NCI-H460 (cell line): ENCODE measurements at regions not wholly inside any gene's neighbourhood (a gene's known extent, or its start where the extent isn't known, plus 50 kb on each side); places are given as distances from the start of the nearest gene placed in this dataset.

Experiments
- DNase-seq: peaks from one replicate; pipeline ENCODE4 v3.0.0-alpha.2; 2016; ENCODE audit warnings: low read depth; ENCODE audit errors: extremely low read depth

DNA sequence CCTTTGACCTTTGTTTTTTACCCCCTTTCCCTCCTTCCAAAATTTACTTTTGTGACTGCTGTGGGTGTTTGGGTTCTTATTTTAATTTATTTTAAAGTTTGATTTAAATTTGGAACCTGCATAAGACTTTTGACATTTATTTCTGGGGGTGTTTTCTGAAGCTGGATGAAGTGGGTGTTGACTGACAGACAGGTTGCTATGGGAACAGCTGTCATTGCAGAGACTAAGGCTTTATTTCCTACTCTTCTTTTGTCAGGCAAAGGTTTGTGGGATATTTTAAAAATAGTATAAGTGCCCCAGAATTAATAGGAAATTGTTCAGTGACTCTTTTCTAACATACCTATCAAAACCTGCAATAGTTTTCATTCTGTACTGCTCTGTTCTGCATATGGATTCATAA is 290.8 kb upstream of the ESRRG start:
- DNase-seq: no peak

DNA sequence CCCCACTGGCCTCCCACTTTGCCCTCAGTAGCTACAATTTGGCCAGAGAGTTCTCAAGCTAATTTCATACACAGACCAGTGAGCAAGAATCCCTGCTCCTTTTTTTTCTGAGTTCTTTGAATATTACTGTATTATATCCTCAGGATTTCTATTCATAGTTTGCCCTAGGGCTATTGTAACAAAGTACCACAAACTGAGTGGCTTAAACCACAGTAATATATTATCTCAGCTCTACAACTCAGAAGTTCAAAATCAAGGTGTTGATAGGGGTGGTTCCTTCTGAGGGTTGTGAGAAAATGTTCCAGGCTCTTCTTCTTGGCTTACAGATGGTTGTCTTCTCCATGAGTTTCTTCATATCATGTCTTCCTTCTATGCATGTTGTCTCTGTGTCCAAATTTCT is 289.4 kb upstream of the ESRRG start:
- DNase-seq: no peak

DNA sequence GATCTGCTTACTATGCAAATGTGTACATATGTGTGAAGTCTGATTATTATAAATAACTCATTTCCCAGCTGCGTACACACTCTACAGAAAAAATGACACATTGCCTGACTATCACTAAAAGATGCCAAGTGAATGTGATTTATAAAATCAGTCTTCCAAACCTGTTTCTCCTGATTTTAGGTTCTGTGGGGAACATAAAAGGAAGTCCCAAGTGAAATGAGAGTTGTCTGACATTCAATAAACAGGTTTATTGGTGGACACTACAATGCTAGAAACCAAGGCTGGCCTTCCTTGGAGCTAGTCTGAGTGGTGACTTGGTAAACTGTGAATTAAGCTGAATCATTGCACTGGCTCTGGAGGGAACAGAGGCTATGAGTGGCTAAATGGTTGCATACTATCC is 287.9 kb upstream of the ESRRG start:
- no peak for DNase-seq

DNA sequence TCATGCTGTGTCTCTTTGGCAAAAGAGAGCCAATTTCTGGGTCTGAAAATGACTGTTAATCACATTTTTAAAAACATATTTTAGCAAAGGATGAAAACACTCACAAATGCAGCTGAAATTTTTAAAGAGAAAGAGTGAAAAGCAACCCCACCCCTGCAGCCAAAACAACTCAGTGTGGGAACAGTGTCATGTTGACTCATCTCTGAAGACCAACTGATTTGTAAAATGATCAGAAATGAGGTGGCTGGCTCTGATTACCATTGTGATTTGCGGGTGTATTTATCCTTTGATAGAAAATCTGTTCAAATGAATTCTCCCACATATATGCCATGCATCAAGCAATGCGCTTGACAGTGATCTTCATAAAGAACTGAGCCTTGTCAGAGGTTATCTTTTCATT is 287.0 kb upstream of the ESRRG start:
- no peak for DNase-seq

DNA sequence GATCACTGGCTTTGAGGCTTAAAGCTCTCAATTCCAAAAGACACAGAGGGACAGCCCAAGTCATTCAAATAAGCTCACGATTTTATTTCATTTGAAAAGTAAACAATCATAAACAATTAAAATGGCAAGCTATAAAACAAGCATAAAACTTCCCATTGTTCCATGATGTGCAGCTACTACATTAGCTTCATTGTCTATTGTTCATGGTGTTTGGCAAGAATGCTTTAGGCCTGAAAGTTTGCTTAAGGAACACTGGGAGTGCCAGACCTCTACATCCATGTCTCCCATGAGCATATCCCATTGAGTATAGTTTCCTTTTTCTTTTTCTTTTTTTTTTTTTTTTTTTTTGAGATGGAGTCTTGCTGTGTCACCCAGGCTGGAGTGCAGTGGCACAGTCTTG is 286.1 kb upstream of the ESRRG start:
- DNase-seq: no peak

DNA sequence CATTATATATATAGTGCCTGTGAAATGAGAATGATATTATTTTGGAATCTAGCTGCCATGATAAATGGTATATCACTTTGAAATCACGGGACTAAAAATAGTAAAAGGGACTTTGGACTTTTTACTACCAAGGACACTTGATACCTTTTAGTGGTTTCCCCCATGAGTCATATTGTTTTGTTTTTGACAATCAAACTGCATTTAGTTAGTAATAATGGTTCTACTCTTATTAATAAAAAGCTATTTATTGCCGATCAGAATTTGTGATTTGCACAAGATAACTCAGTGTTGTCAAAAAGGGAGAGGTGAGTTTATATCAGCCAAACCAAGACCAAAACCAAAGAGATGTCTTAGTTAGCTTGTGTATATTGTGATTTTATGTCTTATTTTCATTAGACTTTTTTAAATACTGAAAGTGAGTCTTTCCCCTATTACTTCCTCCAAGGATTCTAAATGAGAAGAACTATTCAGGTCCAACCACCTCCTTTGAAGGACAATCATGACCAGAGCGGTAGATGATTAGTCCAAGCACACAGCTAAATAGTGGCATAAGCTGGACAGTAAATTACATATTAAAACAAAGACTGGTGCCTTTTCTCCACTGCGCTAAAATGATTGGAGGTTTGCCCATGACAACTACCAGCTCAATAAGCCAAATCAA is 281.7 kb upstream of the ESRRG start:
- DNase-seq: no peak

DNA sequence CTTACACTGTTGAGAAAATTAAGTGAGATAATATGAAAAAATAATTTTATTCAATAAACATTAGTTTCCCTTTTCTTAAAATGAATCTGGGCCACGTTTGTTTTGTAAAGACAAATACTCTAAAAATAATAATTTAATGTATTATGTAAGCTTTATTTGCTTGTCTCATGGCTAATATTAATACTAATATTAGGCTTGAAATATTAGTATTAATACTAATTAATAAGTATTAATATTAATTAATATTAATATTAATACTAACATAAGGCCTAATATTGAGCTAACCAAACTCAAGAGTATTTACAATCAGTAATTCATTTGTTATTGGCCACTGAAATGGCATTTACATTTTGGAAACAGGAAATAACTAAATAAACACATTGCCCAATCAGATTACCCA is 280.1 kb upstream of the ESRRG start:
- DNase-seq: no peak

DNA sequence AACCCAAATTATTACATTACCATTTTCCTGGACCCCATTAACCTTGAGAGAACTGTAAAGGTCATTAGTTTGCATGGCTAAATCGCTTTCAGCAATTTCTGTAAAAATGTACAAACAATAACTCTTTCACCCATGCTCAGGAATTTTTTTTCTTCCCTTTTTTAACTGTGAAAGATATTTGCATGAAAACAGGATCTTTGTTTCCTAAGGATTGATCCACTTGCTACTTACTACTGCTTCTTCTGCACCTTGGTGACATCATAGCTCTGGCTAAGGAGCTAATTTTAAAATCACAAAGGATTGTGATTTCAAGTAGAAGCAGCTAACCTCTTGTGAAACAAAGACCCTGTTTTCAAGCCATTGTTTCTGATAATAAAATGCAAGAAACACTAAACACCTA is 274.6 kb upstream of the ESRRG start:
- DNase-seq: no peak

DNA sequence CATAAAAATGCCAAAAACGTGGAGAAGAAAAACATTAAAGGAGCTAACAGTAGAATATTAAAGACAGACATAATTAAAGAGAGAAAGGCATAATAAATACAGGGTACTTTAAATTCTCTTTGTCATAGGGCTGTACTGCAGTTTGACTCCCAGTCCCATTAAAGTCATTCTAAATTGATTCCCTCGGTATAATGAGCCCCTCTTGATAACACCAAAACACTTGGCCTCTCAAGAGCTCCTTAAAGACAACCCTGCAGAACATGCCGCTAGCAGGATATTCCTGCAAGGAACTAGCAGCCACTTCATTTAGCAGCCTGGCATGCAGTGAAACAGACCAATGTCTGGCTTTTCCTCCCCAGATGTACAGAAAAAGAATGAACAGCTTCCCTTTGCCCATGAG is 273.8 kb upstream of the ESRRG start:
- no peak for DNase-seq

DNA sequence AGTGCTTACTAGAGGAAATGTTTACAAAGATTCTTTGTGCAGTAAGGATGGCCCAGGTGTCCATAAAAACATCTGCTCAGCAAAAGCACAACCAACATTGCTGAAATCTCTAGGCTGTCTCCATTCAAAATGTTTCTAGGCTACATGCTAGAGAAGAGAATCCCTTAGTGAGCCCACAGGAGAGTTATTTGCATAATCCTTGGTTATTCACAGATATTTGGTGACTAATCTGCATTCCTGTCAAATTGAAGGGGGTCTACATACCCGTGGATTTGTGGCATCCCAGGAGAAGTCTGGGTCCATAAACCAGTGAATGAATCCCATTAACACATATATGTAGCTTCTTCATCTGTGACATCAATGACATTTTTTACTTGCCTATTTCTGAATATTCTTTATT is 261.3 kb upstream of the ESRRG start:
- DNase-seq: no peak

DNA sequence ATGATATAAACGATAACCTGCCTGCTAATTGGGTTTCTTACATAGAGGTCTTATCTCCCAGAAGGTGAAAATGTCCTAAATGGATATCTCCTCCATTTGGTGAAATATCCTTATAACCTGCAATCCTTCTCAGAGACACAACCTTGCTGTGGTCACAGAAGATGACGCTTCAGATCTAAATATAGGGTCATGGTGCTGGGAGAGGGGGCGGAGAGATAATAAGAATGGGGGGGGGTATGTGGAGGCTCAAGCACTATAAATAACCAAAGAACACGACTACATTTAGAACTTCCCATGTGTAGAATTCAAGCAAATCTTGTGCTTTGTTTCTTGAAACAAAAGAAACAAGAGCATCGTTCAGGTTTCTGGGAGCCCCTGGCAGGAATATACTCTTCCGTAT is 260.6 kb upstream of the ESRRG start:
- no peak for DNase-seq

DNA sequence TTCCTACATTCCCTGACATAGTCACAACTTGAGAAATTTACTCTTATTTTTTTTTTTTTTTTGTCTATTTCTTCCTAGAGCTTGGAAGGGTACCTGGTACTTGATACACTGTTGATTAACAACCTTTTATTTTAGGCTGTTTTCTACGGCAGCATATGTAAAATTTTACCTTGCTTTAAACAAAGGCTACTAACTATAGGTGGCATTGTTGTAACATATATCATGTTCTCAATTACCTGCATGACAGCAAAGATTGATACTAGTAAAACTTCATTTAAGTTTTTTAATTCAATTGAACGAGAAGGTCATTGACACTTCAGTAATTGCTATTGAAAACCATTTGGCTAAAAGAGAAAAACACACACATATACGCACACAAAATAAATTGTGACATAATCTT is 238.3 kb upstream of the ESRRG start:
- DNase-seq: no peak

DNA sequence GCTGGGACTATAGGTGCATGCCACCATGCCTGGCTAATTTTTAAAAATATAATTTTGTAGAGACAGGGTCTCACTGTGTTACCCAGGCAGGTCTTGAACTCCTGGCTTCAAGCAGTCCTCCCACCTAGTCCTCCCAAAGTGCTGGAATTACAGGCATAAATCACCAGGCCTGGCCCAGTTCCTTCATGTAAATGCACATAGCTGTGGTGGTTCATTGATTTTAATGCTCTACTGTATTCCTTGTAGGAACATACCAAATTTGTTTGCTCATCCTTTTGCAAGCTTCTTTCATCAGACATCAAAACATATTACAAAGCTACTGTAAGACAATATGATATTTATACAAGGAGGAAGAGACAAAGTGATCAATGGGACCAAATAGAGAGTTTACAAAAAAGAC is 237.5 kb upstream of the ESRRG start:
- DNase-seq: no peak

DNA sequence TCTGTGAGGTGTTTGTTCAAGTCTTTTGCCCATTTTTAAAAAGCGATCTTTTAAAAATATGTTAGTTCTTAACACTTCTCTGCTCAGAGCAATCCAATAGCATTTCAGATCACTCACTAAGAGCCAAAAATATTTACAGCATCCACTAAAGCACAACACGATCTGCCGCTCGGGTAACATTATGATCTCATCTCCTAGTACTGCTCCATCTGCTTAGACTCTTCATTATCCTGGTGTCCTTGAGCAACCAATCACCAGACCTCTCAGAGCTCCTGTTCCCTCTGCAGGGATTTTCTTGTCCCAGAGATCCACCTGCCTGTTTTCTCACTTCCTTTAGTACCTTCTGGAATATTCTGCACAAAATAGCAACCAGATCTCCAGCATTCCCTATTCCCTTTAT is 235.3 kb upstream of the ESRRG start:
- no peak for DNase-seq

DNA sequence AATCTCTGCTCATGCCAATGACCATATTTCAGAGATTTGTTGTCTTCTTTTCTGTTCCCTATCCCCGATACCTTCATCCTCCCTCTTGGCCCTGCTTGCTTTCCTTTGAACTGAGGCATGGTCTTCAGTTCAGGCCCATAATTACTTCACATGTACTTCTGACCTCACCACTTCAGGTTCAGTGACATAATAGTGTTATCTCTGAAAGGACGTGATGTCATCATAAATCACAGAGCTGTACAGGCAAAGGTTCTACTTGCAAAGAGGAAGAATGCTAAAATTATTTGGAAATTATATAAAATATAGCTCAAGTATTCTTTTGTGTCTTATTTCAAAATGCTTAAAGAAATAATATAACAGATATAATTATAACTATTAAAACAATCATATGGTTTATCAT is 230.3 kb upstream of the ESRRG start:
- no peak for DNase-seq

DNA sequence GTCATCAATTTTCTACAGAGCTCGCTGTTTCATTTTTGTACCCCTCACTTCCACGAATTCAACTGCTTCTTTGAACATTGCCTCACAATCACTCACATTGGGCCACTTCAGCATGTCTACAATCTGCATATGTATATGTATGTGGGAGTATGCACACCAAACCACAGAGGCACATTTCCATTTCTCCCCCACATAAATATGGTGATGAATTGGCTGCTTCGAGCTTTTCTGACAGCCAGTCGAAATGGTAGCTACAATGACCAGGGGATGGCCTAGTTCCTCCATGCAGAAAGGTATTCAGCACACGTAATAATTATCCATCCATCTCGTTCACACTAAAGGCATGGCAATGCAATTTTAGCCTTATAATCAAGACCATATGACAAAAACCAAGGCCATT is 229.6 kb upstream of the ESRRG start:
- no peak for DNase-seq

DNA sequence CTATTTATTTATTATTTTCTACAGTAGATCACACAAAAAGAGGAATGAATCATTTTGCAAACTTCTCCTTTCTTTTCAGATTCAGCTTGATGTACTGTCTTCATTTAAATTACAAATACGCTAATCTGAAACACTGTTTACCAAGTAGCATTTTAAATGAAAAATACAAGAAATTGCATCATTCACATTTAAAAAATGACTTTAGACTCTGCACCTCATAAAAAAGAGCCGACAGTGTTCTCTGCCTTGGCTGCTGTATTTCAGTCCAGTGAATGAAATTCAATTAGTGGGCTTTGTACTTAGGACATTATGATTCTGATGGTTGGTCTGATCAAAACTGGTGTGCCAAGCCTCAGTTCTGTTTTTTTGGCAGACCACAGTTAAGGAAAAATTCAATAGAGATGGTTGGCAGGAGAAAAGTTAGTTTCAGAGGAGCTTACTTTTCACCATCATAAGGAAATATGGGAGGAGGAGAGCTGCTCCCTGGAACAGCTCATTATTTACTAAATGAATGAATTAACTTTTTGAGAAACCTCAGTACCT is 222.4 kb upstream of the ESRRG start:
- no peak for DNase-seq

DNA sequence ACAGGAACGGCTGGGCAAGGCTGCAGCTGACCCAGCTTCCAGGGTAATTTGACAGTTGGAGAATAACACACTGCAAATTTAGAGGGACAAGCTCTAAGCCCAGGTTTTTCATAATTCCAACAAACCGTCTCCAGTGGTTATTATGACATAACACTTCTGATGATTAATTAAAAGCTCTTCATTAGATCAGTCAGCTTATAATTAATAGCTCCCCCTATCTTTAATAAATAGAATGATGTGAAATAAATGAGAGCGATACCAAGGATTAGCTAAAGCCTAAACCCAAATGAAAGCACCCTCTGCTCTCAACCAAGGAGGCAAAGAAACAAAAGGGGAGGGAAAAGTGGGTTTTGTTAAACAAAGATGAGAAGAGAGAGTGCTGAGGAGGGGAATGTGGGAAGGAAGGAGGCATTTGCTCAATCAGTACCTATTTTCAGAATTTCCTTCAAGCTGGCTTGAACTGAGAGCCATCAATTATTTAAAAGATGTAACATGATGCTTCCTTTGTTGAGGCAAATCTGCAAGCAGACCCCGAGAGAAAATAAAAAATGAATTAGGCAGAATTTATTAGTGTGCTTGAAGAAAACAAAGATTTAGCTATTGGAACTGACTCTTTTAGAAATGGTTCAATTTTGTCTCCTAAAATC is 221.8 kb upstream of the ESRRG start:
- no peak for DNase-seq

DNA sequence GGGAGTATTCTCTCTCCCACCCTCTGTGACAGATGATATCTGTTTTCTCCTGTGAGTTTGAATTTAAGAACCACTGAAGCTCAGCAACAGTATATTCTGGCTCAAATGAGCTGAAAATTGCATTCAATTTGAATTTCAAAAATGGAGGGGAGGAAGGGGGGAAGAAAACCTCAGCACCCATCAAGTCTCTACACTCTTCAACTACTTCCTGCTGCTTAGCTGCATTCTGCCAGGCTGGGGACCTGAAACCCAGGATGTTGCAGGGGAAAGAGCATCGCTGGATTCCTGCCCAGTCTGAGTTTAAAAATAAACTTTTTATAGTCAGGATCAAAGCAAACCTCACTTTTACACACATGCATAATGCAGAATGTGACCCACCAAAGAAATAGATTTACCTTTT is 214.3 kb upstream of the ESRRG start:
- no peak for DNase-seq

DNA sequence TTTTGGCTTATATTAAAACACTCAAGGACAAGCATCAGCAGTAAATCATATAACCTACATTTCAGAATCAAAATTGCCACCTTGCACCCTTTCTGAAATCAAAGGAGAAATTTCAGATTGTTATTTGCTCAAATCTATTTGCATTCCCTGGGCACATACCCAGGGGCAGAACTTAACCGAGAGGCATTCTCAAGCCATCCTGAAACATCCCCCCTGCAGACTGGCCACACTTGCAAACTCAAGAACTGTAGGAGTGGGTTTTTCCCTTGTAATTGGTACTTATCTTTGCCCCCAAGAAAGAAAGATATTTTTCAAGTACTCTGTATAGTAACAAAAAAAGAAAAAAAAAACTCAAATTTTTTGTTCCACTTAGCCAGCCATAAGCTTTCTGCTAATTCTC is 213.6 kb upstream of the ESRRG start:
- no peak for DNase-seq

DNA sequence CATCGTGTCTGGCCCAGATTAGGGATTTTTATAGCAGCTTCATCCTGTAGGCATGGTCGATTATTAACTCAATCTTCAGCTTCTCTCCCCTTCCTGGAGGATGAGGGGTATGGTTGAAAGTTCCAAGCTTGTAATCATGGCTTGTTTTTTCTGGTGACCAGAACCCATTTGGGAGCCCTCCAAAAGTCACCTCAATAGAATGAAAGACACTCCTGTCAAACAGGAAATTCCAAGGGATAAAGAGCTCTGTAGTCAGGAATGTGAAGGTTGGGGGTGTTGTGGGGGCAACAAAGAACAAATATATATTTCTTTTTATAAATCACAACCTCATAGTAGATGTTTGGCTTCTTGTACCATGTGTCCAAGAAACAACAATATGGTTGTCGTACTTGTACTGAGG is 212.7 kb upstream of the ESRRG start:
- no peak for DNase-seq

DNA sequence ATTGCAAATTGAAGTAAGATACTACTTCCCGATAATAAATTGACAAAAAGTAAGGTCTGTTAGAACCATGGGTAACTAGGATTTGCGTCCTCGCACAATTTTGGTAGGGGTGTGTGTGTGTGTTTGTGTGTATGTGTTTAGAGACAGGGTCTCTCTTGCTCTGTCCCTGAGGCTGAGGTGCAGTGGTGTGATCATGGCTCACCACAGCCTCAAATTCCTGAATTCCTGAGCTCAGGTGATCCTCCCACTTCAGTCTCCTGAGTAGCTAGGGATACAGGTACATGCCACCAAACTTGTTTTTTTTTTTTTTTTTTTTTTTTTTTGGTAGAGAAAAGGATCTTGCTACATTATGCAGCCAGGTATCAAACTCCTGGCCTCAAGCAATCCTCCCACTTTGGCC is 209.2 kb upstream of the ESRRG start:
- DNase-seq: no peak
